CD14-positive monocyte (primary cell): ENCODE measurements at regions not wholly inside any gene's neighbourhood (a gene's known extent, or its start where the extent isn't known, plus 50 kb on each side); places are given as distances from the start of the nearest gene placed in this dataset.

Source experiments
- DNase-seq, 3 donors: peaks; one replicate each; pipeline ENCODE4 v3.0.0-alpha.2; 2011 to 2022
- H2AFZ ChIP-seq: 2 replicates; pipeline ENCODE4 v1.6.0; 2012; ENCODE audit warnings: mild to moderate bottlenecking, low read depth, low read length, inconsistent platforms; ENCODE audit not compliant: insufficient read depth, poor library complexity, severe bottlenecking
- H3K27ac ChIP-seq, 2 donors: 1 replicate in 1 of 2; 2 replicates in 1 of 2; pipeline ENCODE4 v1.5.1; 2012 to 2013; ENCODE audit warnings: low read length in 2 of 2, control low read depth in 1 of 2, inconsistent platforms in 1 of 2, low read depth in 1 of 2, mild to moderate bottlenecking in 1 of 2
- H3K27me3 ChIP-seq, 2 donors: one replicate each; pipeline versions ENCODE4 v1.6.0 to v1.6.1; 2011 to 2013; ENCODE audit warnings: low read length in 2 of 2; ENCODE audit not compliant: control insufficient read depth in 2 of 2, insufficient read depth in 2 of 2
- H3K36me3 ChIP-seq, 2 donors: replicated peaks in 1 of 2; 1 replicate in 1 of 2; 2 replicates in 1 of 2; pipeline versions ENCODE4 v1.5.1 to v1.6.1; 2012 to 2013; ENCODE audit warnings: low read length in 2 of 2, control low read depth in 1 of 2, inconsistent platforms in 1 of 2, mild to moderate bottlenecking in 1 of 2; ENCODE audit not compliant: insufficient read depth in 2 of 2, control insufficient read depth in 1 of 2
- H3K4me1 ChIP-seq, 2 donors: 1 replicate in 1 of 2; 2 replicates in 1 of 2; pipeline versions ENCODE4 v1.5.1 to v1.6.1; 2012 to 2013; ENCODE audit warnings: low read length in 2 of 2, control low read depth in 1 of 2, inconsistent platforms in 1 of 2, mild to moderate bottlenecking in 1 of 2, moderate library complexity in 1 of 2; ENCODE audit not compliant: insufficient read depth in 2 of 2, control insufficient read depth in 1 of 2
- H3K4me2 ChIP-seq: replicated peaks from 2 replicates; pipeline ENCODE3; 2012; ENCODE audit warnings: low read length, moderate library complexity, mild to moderate bottlenecking; ENCODE audit not compliant: poor library complexity, severe bottlenecking; ENCODE audit errors: extremely low read depth
- H3K4me3 ChIP-seq, 3 experiments: fragments of 200-600 bp in 1 of 3; sonication (generic) in 1 of 3; replicated peaks in 1 of 3; 1 replicate in 2 of 3; 2 replicates in 1 of 3; pipeline ENCODE4 v1.5.1; 2011 to 2013; ENCODE audit warnings: low read length in 3 of 3, mild to moderate bottlenecking in 3 of 3, control low read depth in 2 of 3, low read depth in 2 of 3, inconsistent platforms in 1 of 3, moderate library complexity in 1 of 3
- H3K79me2 ChIP-seq: 2 replicates; pipeline ENCODE4 v1.6.0; 2012; ENCODE audit warnings: mild to moderate bottlenecking, control low read depth, inconsistent platforms, low read length, moderate library complexity; ENCODE audit not compliant: insufficient read depth
- H3K9ac ChIP-seq: 2 replicates; pipeline ENCODE4 v1.6.0; 2017; ENCODE audit warnings: low read length, mild to moderate bottlenecking; ENCODE audit not compliant: insufficient read depth, poor library complexity, severe bottlenecking
- H3K9me3 ChIP-seq, 2 donors: replicated peaks in 1 of 2; 1 replicate in 1 of 2; 2 replicates in 1 of 2; pipeline versions ENCODE4 v1.5.1 to v1.6.1; 2012 to 2013; ENCODE audit warnings: low read length in 2 of 2, control low read depth in 1 of 2; ENCODE audit not compliant: control insufficient read depth in 1 of 2, insufficient read depth in 1 of 2
- H4K20me1 ChIP-seq: 2 replicates; pipeline ENCODE4 v1.6.0; 2012; ENCODE audit warnings: mild to moderate bottlenecking, low read length, control low read depth, moderate library complexity; ENCODE audit not compliant: insufficient read depth
- H3K27ac Mint-ChIP-seq, 7 donors: one replicate each; pipeline ENCODE4 v1.8.0; 2020; ENCODE audit warnings: mild to moderate bottlenecking in 7 of 7, mixed read lengths in 7 of 7, moderate library complexity in 6 of 7, inconsistent platforms in 2 of 7
- H3K27me3 Mint-ChIP-seq, 3 donors: one replicate each; pipeline ENCODE4 v1.8.0; 2021 to 2022; ENCODE audit warnings: low read depth in 3 of 3, mild to moderate bottlenecking in 3 of 3, mixed read lengths in 3 of 3, moderate library complexity in 3 of 3, inconsistent platforms in 1 of 3
- H3K36me3 Mint-ChIP-seq, 2 donors: one replicate each; pipeline ENCODE4 v1.8.0; 2020; ENCODE audit warnings: mixed read lengths in 2 of 2, inconsistent platforms in 1 of 2, mild to moderate bottlenecking in 1 of 2
- H3K4me1 Mint-ChIP-seq: one replicate; pipeline ENCODE4 v1.8.0; 2020; ENCODE audit warnings: mild to moderate bottlenecking, mixed read lengths
- H3K4me3 Mint-ChIP-seq, 2 donors: one replicate each; pipeline ENCODE4 v1.8.0; 2020; ENCODE audit warnings: mild to moderate bottlenecking in 2 of 2, mixed read lengths in 2 of 2, moderate library complexity in 1 of 2
- H3K9me3 Mint-ChIP-seq, 7 donors: one replicate each; pipeline ENCODE4 v1.8.0; 2020 to 2022; ENCODE audit warnings: mixed read lengths in 7 of 7, mild to moderate bottlenecking in 6 of 7, moderate library complexity in 6 of 7, inconsistent platforms in 2 of 7
- WGBS: methylation state at CpG from one replicate; pipeline ENCODE4 v1.1.5; 2013; ENCODE audit warnings: missing lambda C conversion rate; ENCODE audit not compliant: insufficient coverage; 5-methylcytosine and 5-hydroxymethylcytosine counted together
- intact Hi-C, 2 donors: fragments of 100-400 bp; cut with micrococcal nuclease; formaldehyde crosslinking; loops; one replicate each; pipeline versions ENCODE4 v1.15.0 to v1.15.1; 2023
- TF ChIP-seq, protein P1 (sequence below): fragments of 200-600 bp; IDR thresholded peaks from one replicate; pipeline ENCODE4 v1.8.0; 2022; ENCODE audit warnings: antibody characterized with exemption, mild to moderate bottlenecking

DNA sequence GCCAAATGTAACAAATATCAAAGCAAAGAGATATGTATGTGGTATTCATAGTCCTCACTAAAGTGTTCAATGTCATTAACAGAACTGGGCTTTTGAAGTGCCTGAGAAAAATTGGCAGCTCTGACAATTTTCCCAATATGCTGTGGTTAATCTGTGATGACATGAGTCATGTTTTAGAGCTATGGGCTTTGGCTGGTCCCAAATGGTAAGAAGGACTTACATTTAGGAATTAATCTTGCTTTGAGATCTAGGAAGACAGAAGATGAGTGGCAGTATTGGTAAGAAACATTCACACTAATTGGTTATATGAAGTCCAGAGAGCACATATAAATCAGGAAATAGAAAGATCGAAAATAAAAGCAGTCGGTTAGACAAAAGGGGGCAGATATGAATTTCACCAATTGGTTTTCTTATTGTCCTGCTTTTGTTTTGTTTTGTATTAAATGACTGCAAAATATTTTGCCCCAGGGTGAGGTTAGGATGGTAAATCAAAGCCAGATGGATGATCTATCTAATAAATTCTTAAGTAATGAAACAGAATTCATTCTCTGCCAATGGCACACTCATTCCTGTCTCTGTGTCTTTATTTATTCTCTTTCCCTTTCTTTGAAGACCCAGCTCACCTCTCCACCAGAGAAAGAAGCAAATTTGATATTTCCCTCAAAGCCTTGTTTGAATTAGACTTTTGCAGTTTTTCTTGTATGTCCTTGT is 993.1 kb downstream of the RPA4 start:
- DNase-seq = no peak
- no peaks in the 10 kb centered on the region for H3K79me2 ChIP-seq
- Mint-ChIP-seq H3K9me3 (peaks cover 0 to 6% (median 2%) of the 10 kb centered on the region in 7 donors), H3K4me1 (no peaks in the 10 kb centered on the region), H3K36me3 (no peaks in the 10 kb centered on the region), H3K27me3 (peaks cover 0 to 4% (median 3%) of the 10 kb centered on the region in 3 donors), H3K4me3 (no peak overlapping the region), H3K27ac (no peak overlapping the region)
- intact Hi-C loops = no loop called here
- no peaks in the 10 kb centered on the region for H3K4me1 ChIP-seq
- H3K9ac ChIP-seq = no peak overlapping the region
- no peak overlapping the region for H3K27ac ChIP-seq
- no peak overlapping the region for H2AFZ ChIP-seq
- no peaks in the 10 kb centered on the region for H3K36me3 ChIP-seq
- H3K4me2 ChIP-seq = no peak overlapping the region
- H3K9me3 ChIP-seq = no peaks in the 10 kb centered on the region
- H4K20me1 ChIP-seq = no peaks in the 10 kb centered on the region
- no peak overlapping the region for H3K4me3 ChIP-seq
- peaks cover 0 to 2% of the 10 kb centered on the region in 2 donors for H3K27me3 ChIP-seq
- WGBS = no CpG with 5 or more reads among the region's 2 CpGs
- TF ChIP-seq, protein P1, sequence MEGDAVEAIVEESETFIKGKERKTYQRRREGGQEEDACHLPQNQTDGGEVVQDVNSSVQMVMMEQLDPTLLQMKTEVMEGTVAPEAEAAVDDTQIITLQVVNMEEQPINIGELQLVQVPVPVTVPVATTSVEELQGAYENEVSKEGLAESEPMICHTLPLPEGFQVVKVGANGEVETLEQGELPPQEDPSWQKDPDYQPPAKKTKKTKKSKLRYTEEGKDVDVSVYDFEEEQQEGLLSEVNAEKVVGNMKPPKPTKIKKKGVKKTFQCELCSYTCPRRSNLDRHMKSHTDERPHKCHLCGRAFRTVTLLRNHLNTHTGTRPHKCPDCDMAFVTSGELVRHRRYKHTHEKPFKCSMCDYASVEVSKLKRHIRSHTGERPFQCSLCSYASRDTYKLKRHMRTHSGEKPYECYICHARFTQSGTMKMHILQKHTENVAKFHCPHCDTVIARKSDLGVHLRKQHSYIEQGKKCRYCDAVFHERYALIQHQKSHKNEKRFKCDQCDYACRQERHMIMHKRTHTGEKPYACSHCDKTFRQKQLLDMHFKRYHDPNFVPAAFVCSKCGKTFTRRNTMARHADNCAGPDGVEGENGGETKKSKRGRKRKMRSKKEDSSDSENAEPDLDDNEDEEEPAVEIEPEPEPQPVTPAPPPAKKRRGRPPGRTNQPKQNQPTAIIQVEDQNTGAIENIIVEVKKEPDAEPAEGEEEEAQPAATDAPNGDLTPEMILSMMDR = no peak

DNA sequence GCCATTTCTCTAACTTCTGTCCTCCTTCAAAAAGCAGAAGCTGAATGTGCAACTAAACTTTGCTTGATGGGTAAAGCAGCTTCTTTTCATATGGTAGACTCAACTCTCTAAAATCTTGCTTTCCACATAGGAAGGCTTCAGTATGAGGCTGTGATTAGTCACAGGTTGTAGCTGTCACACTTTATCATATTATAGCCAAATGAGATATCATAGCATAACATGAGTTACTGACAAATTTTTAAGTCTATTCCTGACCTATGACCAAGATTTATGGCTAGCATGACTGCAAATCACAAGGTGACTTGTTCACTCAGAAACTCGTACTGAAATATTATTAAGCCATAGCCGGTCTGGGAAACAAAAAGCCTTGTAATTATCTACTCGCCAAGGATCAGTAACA is 998.6 kb downstream of the RPA4 start:
- no peak overlapping the region for H3K4me3 Mint-ChIP-seq
- peaks cover 0 to 2% of the 10 kb centered on the region in 2 donors for H3K27me3 ChIP-seq
- no peaks in the 10 kb centered on the region for H4K20me1 ChIP-seq
- H2AFZ ChIP-seq = no peak overlapping the region
- H3K4me1 Mint-ChIP-seq = no peaks in the 10 kb centered on the region
- no peaks in the 10 kb centered on the region for H3K9me3 ChIP-seq
- H3K9ac ChIP-seq = no peak overlapping the region
- H3K27ac Mint-ChIP-seq = no peak overlapping the region
- no peaks in the 10 kb centered on the region for H3K79me2 ChIP-seq
- TF ChIP-seq, protein P1 = no peak
- H3K27ac ChIP-seq = no peak overlapping the region
- intact Hi-C loops = no loop called here
- no peak overlapping the region for H3K4me3 ChIP-seq
- no peak overlapping the region for H3K4me2 ChIP-seq
- H3K36me3 ChIP-seq = no peaks in the 10 kb centered on the region
- peaks cover 0 to 5% (median 2%) of the 10 kb centered on the region in 3 donors for H3K27me3 Mint-ChIP-seq
- peaks cover 0 to 10% (median 3%) of the 10 kb centered on the region in 7 donors for H3K9me3 Mint-ChIP-seq
- no CpG with 5 or more reads among the region's 3 CpGs for WGBS
- DNase-seq = no peak
- no peaks in the 10 kb centered on the region for H3K36me3 Mint-ChIP-seq
- H3K4me1 ChIP-seq = no peaks in the 10 kb centered on the region
